Calu3 (cell line): ENCODE measurements at regions not wholly inside any gene's neighbourhood (a gene's known extent, or its start where the extent isn't known, plus 50 kb on each side); places are given as distances from the start of the nearest gene placed in this dataset.
A peak's percentile ranks its signal among the peaks of the same experiment; 100 is the strongest.

ENCODE experiments used
- BruUV-seq: library from RNA; stranded (reverse); fragments of 400-500 nt; replicated peaks from 2 replicates; lab custom pipeline; 2021; lab: Mats Ljungman, UMichigan
- CTCF ChIA-PET: fragments of 300-600 bp; sonication (Branson Sonifier 250); formaldehyde crosslinking; loops from one replicate; lab custom pipeline; 2022; ENCODE audit warnings: antibody characterized with exemption; lab: Charles Lee
- DNase-seq: peaks from one replicate; pipeline ENCODE4 v3.0.0; 2022
- H3K27ac Mint-ChIP-seq: one replicate; pipeline ENCODE4 v1.8.0; 2022; ENCODE audit warnings: mixed read lengths; ENCODE audit not compliant: unreplicated experiment
- H3K27me3 Mint-ChIP-seq: one replicate; pipeline ENCODE4 v1.8.0; 2022; ENCODE audit warnings: mixed read lengths; ENCODE audit not compliant: unreplicated experiment
- H3K36me3 Mint-ChIP-seq: one replicate; pipeline ENCODE4 v1.8.0; 2022; ENCODE audit warnings: mild to moderate bottlenecking, moderate library complexity, mixed read lengths; ENCODE audit not compliant: insufficient read depth, unreplicated experiment
- H3K4me1 Mint-ChIP-seq: one replicate; pipeline ENCODE4 v1.8.0; 2022; ENCODE audit warnings: mild to moderate bottlenecking, low read depth, mixed read lengths; ENCODE audit not compliant: unreplicated experiment
- H3K4me3 Mint-ChIP-seq: one replicate; pipeline ENCODE4 v1.8.0; 2022; ENCODE audit warnings: mild to moderate bottlenecking, low read depth, moderate library complexity, mixed read lengths; ENCODE audit not compliant: unreplicated experiment
- H3K9me3 Mint-ChIP-seq: one replicate; pipeline ENCODE4 v1.8.0; 2022; ENCODE audit warnings: low read depth, mixed read lengths; ENCODE audit not compliant: unreplicated experiment
- CTCF ChIP-seq: fragments of 200-600 bp; IDR thresholded peaks from one replicate; pipeline ENCODE4 v1.8.0; 2022; ENCODE audit warnings: antibody characterized with exemption; ENCODE audit not compliant: unreplicated experiment
- intact Hi-C: fragments of 100-400 bp; cut with micrococcal nuclease; formaldehyde crosslinking; loops from one replicate; pipeline ENCODE4 v1.10.0; 2022; ENCODE audit not compliant: unreplicated experiment

GRCh38 chr3:31288641-31289100, 244.1 kb upstream of the STT3B start:
- peaks cover 54% of the 10 kb centered on the region for H3K4me1 Mint-ChIP-seq
- CTCF ChIA-PET = interaction anchor here (1.2 kb wide), 1 partner anchor 244 kb away, joined by 4 read pairs; the partner anchor contains the start of gene STT3B

GRCh38 chr3:31289584-31289983, 243.1 kb upstream of the STT3B start:
- no peaks in the 10 kb centered on the region for H3K27me3 Mint-ChIP-seq
- intact Hi-C loops = loop anchor here (5.0 kb wide), 1 partner anchor 243 kb away; the partner anchor contains the start of gene STT3B
- TF ChIP-seq CTCF = no peak
- no peaks in the 10 kb centered on the region for H3K9me3 Mint-ChIP-seq
- DNase-seq = no peak
- CTCF ChIA-PET = no interaction called here
- peaks cover 54% of the 10 kb centered on the region for H3K4me1 Mint-ChIP-seq
- peaks cover 6% of the 10 kb centered on the region for H3K36me3 Mint-ChIP-seq
- H3K27ac Mint-ChIP-seq = peak overlapping the region; percentile 39
- no peak overlapping the region for H3K4me3 Mint-ChIP-seq
- BruUV-seq = no TSS peak

More at GRCh38 chr3:31288641-31289100, 244.1 kb upstream of the STT3B start:
- BruUV-seq = no TSS peak
- Mint-ChIP-seq H3K27me3 (no peaks in the 10 kb centered on the region), H3K4me3 (peak overlapping the region; percentile 4), H3K27ac (peak overlapping the region; percentile 39), H3K36me3 (peaks cover 6% of the 10 kb centered on the region), H3K9me3 (no peaks in the 10 kb centered on the region)
- DNase-seq = peak; percentile 80
- intact Hi-C loops = loop anchor here (5.0 kb wide), 1 partner anchor 244 kb away; the partner anchor contains the start of gene STT3B
- TF ChIP-seq CTCF = no peak

GRCh38 chr3:31290046-31290445, 242.7 kb upstream of the STT3B start:
- H3K27ac Mint-ChIP-seq = peak overlapping the region; percentile 39
- peaks cover 6% of the 10 kb centered on the region for H3K36me3 Mint-ChIP-seq
- intact Hi-C loops = no loop called here
- peaks cover 54% of the 10 kb centered on the region for H3K4me1 Mint-ChIP-seq
- BruUV-seq = no TSS peak
- H3K27me3 Mint-ChIP-seq = no peaks in the 10 kb centered on the region
- H3K9me3 Mint-ChIP-seq = no peaks in the 10 kb centered on the region
- CTCF ChIA-PET = no interaction called here
- TF ChIP-seq CTCF = no peak
- no peak overlapping the region for H3K4me3 Mint-ChIP-seq
- no peak for DNase-seq

GRCh38 chr3:31291818-31292217, 240.9 kb upstream of the STT3B start:
- no peak for TF ChIP-seq CTCF
- no peak overlapping the region for H3K4me3 Mint-ChIP-seq
- H3K9me3 Mint-ChIP-seq = no peaks in the 10 kb centered on the region
- no peaks in the 10 kb centered on the region for H3K27me3 Mint-ChIP-seq
- H3K27ac Mint-ChIP-seq = no peak overlapping the region
- peaks cover 6% of the 10 kb centered on the region for H3K36me3 Mint-ChIP-seq
- no TSS peak for BruUV-seq
- peaks cover 48% of the 10 kb centered on the region for H3K4me1 Mint-ChIP-seq
- intact Hi-C loops = no loop called here
- CTCF ChIA-PET = no interaction called here
- DNase-seq = no peak
